Hematopoietic multipotent progenitor cell (in vitro differentiated cells): ENCODE measurements at regions not wholly inside any gene's neighbourhood (a gene's known extent, or its start where the extent isn't known, plus 50 kb on each side); places are given as distances from the start of the nearest gene placed in this dataset.

Experiments
- DNase-seq, 3 donors: peaks; one replicate each; pipeline ENCODE4 v3.0.0-alpha.2; 2011 to 2015; ENCODE audit warnings: low read depth in 2 of 3, low spot score in 2 of 3

DNA sequence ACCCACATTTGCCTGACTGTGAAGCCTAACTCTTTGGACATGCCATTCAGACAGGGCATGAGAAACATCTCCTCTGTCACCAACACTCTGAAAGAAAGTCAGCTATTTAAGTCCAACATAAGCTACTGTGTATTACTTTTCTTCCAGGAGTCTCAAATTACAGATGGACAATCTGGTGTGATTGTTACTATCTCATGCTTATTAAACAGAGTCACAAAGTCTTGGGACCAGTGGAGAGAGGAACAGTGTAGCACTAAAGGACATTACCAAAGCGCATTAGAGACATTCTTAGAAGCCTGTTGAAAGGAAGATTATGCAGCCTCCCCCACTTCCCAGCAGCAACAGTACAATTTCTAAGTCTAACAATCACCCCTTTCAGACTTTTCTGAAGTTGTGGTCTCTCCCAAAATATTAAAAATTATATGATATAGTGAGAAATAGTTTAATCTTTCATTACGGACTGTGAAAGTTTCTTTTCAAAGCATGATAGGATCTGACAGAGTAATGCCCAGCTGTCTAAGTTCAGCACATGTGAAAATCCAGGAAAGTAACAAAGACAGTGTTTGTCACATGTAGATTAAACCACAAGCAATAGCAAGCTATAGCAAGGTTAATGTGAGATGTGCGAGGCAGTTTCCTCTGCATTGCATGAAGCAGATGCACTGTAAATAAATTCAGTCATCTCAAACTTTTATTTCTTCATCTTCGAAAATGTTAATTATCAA is 280.9 kb upstream of the FZD8 start:
- no peak for DNase-seq

DNA sequence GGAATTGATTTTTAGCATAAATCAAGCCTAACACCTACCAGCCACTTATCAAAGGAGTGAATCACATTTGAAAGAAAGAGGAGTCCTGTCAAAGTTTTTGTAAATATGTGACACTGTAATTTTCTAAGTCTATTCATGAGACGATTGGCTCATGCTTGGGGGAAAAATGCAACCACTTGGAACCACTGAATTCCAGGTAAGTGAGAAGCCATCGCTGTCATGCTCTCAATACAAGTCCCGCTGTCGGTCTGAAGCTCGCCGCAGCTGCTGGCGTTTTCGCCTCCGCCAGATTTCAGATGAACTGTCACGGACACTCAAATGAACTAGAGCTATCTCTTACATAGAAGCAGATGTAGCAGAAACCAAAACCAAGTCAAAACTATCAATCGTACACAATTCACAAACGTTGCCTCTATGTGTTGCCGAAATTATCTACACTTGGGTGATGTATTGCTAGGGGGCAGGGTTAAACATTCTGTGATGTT is 279.8 kb upstream of the FZD8 start:
- no peak for DNase-seq

DNA sequence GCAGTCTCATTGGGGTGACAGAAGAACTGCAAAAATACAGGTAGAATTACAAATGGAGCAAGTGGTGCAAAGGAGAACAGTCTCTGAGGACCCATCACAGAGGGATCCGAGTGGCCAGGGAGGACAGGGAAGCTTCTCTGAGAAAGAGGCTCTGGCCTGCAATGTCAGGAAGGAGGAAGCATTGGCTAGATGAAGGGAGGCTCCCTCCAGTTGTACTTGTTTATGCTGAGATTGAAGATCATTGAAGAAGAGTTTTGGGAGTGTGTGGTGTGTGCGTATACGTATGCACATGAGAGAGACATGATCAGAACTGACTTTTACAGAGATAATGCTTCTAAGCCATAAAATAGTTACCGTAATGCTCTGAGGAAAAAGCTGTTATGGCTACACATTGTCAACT is 274.7 kb upstream of the FZD8 start:
- no peak for DNase-seq

DNA sequence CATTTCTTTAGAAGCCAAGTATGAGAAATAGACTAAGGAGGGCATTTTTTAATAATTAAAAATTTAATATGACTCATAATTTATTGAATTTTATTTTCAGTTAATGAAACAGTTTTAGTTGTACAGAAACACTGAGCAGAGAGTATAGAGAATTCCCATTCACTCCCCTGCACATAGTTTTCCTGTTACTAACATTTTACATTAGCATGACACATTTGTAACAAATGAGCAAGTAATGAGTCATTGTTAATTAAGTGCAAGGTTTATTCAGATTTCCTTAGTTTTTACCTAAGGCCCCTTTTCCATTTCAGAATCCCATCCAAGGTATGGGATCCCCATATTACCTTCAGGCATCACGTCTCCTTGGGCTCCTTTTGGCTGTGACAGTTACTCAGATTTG is 271.5 kb upstream of the FZD8 start:
- no peak for DNase-seq

DNA sequence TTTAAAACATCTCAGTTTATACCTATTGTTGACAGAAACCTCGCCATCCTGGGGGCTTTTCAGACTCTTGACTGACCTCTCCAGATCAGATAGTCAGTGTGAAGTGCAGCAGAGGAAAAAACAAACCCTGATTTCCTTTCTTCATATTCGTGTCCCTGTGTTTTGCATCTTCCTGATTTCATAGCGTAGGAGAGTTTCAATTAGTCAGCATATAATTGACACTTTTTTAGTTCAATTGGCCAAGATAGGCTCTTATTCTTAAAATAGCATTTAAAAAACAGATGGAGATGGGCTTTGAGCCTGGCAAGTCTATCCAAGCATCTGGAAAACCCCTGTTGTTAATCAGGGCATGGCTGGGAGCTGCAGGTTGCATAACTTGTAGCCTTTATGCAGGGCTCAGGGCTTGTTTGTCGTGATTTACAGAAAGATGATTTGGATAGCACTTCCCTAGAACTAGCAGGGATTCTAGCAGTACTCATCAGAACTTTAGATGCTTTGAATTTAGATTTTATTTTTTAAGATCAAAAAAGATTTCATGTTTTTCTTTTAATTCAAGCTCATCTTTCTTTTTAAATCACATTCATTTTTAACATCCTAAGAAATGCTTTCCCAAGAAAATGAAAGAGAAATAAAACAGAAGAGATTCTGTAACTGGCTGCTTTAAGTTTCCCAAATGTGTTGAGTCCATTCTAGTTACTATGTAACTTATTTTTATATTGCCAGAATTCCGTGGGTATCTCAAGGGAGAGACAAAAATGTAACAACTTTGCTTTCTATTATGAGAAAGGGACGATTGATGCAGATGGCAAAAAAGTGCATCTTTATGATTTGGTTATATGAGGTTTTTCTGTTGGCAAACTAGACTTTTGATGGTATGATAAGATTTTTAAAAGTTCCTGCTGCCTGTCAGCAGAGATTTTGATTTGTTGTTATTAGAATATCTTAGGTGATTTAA is 270.8 kb upstream of the FZD8 start:
- no peak for DNase-seq

DNA sequence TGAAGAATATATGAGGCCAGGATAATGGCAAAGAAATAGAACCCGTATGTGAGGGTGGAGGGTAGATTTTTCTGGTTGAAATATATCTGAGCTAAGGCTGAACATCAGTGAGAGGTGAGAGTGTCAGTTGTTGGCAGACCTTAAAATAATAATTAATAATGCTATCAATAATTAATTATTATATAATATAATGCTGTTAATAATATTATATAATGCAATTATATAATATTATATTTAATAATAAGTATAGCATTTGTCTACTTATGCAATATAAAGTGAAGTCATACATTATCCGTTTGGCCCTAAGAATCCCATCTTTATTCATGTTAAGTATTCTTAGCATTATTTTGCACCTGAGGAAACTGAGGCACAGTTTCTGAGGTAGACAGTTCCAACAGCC is 269.9 kb upstream of the FZD8 start:
- DNase-seq, result no peak

DNA sequence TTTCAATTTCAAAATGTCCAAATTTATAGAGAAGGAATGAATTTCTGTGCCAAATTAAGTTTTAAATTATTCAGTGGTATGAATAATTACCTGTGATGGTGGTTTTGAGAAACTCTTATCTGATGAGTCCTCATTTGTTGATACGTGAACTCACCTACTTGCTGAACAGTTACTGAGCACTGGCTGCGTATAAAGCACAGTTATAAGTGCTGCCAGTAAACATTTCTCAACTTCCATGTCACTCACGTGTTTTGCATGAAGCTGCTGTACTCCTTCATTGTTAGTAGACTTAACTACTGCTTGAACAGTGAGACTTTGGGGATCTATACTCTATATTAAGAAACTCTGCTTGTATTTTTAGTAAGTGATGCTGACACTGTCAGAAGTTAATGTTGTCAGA is 269.1 kb upstream of the FZD8 start:
- no peak for DNase-seq

DNA sequence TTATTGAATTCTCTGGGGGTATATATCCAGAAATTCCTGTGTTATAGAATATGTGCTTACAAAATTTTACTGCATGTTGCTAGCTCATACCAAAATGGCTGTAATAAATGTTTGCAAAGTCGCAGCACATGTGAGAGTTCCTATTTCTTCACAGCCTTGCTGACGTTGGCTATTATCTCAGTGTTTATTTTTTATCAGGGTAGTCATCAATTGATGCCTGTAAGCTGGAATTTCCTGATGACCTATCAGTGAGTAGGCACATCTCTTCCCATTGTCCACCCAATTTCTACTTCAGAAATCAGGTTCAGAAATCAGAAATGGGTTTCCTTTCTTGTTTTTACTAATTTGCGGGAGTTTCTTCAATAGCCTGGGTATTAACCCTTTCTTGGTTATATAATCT is 268.1 kb upstream of the FZD8 start:
- DNase-seq, result no peak

DNA sequence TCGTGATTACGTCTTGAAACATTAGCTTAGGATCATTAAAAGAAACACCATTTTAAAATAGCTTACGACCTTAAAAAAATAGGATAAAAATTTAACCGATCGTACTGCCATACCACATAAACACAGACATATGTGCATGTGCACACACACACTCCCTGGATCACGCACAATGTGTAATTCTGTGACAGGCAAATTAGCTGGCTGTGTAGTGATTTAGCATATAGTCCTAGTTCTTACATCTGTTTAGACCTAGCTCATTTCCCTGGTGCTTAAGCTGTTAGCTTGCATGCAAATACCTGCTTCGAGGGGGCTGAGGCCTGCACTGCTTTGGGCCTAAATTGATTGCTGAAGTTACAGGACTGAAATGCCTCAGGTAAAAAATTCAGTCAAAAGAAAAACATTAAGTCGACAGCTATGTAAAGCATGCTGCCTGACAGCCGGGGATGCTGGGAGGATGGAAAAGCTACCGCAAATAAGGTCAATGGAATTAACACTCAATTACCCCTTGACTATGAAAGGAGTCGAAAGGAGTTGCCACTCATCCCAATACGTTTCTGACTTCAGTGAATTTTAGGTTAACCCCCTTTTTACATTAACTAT is 267.1 kb upstream of the FZD8 start:
- DNase-seq, result no peak

DNA sequence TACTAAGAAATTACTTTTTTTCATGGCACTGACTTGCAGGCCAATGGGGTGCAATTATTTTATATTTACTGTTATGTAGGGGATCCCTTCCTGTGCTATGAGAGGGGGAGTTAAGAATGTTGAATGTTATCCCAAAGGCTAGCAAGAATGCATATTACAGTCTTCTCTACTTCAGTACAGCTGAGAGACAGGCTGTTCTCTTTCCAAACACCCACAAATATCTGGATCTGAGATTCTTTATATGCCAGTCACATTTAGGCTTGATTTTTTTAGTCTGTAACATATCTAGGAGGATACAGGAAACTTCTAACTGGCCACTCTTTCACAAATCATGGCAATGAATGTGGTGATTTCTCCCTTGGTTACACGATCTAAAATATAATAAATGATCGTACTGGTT is 266.4 kb upstream of the FZD8 start:
- DNase-seq, result no peak

DNA sequence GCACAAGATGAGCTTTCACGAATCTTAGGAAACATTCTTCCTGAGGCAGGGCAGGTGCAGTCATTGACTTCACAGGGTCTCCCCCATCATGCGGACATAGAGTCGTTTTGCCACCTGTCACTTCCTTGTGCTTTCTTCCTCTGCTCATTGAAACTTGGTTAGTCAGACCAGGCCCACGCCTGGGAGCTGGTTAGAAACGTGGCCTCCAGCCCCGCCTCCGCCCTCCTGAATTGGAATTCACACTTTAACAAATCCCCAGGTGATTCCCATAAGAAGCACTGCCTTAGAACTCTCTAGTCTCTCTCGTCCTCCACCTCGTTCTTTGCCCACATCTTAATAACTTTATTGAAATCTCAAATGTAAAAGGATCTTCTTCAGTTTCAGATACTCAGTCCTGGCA is 265.5 kb upstream of the FZD8 start:
- no peak for DNase-seq

DNA sequence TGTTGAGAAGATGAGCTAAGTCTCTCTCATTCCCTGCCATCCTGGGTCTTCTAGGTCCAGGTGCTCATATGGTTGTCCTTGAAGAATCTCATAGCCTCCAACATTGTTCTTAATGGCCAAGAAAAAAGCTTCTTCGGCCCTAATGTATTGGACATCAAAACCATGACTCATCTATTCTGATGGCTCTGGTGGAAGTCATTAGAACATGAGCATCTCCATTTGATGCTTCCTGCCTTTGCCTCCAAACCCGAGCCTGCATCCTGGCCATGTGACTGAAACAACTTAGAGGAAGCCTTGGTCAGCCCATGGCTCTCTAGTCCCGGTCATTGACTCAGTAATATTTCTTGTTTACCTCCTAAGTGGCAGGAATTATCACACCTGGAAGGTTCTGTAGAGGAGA is 264.1 kb upstream of the FZD8 start:
- DNase-seq, result no peak

DNA sequence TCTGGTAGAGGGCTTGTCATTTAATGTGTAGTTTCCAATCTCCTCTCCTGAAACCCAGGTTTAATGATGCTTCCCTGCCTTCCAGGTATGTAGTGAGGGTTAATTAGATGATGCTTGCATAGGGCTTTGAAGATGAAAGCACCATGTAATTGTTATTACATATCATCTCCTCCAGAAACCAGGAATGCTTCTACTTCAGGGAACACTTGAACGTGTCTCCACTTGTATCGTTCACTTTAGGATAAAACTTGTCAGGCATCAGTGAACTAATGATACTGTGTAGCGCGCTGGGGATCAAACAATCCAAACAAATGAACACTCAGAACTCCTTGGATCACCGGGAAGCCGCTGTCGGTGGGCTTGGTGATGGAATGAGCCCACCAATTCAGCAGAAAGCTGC is 260.9 kb upstream of the FZD8 start:
- no peak for DNase-seq

DNA sequence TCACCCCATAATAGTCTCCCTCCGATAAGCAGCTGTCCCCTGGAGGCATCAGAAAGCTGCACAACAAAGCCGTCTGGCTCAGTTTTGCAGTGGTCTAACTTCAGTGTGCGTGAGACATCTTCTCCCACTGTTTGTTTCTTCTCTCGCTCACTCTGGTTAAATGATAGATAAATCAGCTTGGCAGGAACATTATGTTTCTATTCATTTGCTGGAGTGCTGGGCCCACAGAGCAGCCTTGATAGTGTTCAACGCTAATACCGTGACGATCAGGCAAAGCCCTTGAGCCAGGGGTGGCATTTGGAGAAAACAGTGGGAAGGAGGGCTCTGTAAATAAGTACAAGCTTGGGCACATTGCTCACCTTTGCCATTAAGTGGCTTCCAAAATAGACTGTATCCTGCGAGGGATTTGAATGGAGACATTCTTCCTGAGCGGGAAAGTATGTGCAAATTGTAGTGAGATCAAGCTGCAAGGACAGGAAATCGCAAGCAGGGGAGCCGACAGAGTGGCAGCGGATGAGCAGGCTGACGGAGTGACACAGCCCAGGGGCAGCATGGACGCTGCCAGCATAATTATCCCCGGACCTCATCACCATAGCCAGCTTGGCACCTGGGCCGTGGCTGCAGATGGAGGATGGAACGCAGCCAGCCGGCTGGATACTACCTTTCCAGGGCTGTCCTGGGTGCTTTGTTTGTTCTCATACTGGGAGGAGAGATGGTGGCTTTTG is 256.8 kb upstream of the FZD8 start:
- DNase-seq, result no peak

DNA sequence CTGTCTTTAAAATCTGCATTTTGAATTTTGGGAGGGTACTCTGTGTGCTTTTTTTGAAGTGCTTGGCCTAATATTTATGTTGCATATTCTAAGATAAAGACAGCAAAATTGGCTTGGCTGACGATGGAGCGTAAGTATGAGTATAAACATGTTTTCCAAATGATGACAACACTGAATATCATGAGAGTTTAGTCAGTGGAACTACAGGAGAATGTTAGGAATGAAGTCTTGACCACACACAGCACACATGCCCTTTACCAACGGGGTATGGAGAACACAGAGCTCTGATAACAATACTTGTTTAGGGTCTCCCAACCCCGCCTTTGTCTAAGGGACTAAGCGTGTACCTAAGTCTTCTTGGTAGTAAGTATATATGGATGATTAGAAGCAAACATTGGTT is 253.9 kb upstream of the FZD8 start:
- DNase-seq, result no peak

DNA sequence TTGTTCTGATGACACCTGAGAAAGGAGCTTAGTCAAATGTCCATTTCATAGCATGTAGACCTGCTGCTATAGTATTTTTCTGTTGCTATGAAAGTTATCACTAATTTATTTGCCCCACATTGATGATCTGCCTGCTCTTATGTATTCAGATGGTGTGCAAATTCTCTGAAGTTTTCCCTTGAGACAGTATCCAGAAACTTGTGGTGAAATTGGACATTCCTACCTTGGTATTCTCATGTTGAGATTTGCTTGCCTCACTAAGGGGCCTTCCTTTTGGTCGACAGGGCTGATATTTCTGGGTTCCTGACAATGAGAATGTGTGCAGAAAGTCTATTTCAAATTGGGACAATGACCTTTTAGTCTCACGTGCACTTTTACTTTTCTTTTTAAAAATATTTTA is 253.2 kb upstream of the FZD8 start:
- no peak for DNase-seq

DNA sequence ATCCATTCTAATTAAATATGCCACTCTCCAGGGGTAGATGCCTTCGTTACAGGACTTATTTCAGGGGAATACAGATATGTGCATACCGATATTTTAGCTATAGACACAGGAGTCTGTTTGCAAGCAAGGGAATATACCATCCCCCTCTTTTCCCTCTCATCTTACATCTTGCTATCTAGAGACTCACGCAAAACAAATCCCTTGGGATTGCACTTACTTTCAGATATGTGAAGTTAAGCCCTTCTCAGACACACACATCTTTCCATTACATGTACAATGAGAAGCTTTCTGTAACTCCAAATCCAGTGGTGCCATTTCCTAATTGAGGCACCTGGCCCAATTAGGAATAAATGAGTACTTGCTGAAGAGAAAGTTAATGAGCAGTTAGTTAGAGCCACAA is 250.4 kb upstream of the FZD8 start:
- no peak for DNase-seq

DNA sequence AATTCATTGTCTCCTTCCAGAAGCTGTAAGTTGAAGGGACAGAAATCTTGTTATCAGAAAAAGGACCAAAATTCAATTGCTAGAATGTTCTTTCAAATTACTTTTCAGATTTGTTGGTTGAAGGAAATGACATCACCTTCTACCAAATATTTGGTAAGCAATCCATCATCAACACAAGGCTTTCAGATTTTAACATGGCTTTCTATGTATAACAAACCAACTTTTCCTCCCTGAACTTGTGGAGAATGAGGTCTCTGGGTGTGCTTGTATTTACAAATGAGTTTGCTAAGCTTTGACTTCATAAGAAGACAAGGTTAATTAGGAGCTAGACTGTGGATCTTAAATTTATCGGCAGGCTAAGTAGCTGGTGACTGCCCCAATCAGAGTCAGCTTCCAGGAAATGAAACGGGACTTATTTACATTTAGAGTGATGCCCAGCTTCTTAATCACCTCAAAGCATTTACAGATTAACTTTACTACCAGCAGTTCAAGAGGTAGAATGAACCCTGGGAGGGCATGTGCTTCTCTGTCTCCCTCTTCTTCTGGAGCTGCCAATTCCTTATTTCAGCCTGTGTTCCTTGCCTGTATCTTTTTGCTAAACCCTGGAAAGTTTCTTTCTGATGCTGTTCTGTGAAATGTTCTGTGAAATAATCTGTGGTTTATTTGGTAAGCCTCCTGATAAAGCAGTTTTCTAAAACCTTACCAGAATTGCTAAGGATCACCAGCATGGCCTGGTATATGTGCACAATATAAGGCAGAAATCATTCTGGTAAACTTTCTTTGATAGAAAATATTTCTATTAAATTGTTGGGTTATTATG is 248.8 kb upstream of the FZD8 start:
- DNase-seq, result no peak

DNA sequence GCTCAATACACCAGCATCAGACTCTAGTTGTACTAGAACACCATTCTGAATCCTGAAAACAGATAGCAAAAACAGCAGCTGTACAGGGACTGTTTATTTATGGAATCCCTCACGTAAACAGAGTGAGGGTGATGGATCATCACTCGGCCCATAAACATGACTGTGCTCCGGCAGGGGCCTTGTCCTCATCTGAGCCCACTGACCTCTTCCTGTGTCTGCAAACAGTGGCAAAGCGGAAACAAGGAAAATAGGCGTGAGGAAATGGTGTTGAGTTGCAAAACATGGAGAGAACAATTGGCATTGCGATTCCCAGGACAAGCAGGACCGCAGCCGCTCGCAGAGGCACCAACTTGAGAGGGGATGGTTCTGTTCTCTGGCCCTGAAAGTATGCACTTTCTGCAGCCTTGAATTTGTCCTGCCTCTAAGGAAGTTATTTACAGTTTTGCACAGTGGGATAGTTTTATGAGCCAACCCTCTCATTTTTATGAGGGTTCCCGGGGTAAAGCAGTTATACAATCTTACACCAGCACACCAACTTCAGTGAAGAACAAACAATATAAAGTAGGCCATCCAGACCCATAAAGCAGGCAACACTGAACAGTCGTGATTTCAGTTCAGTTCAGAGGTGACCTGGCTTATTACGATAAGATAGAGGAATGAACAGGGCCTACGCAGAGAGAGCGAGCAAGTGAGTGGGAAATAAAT is 248.0 kb upstream of the FZD8 start:
- no peak for DNase-seq

DNA sequence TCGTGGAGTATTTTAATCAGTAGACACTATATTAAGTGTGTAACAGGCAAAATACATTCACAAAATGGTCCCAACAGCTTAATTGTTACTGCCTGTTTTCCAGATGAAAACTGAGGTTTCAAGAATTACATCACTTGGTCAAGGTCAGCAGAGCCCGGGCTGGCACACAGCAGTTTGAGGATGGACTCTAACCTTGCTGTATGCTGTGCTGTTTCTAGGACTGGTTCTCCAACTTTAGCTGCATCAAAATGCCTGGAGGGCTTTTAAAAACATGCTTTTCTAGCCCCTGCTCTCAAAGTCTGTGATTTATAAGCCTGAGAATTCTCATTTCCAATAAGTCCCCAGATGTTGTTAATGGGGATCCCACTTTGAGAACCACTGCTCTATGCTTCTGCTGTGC is 247.1 kb upstream of the FZD8 start:
- DNase-seq, result no peak
